Neural progenitor cell (in vitro differentiated cells): ENCODE measurements at regions not wholly inside any gene's neighbourhood (a gene's known extent, or its start where the extent isn't known, plus 50 kb on each side); places are given as distances from the start of the nearest gene placed in this dataset.
A peak's percentile ranks its signal among the peaks of the same experiment; 100 is the strongest.

Experiments used
- DNase-seq: peaks from one replicate; pipeline ENCODE4 v3.0.0-alpha.2; 2016; ENCODE audit warnings: low spot score
- H2AFZ ChIP-seq: fragments of 200-600 bp; sonication (generic); replicated peaks from 2 replicates; pipeline ENCODE4 v1.6.1; 2016; ENCODE audit warnings: antibody characterized with exemption
- H3F3A ChIP-seq: fragments of 200-600 bp; sonication (generic); 2 replicates; pipeline ENCODE4 v1.6.1; 2016; ENCODE audit warnings: antibody characterized with exemption, low read depth
- H3K27ac ChIP-seq: fragments of 200-600 bp; sonication (generic); 2 replicates; pipeline ENCODE4 v1.5.1; 2016; ENCODE audit warnings: mild to moderate bottlenecking
- H3K27me3 ChIP-seq: fragments of 200-600 bp; sonication (generic); 2 replicates; pipeline ENCODE4 v1.6.1; 2016; ENCODE audit warnings: mild to moderate bottlenecking, moderate library complexity
- H3K36me3 ChIP-seq: fragments of 200-600 bp; sonication (generic); 2 replicates; pipeline ENCODE4 v1.5.1; 2016
- H3K4me1 ChIP-seq: fragments of 200-600 bp; sonication (generic); 2 replicates; pipeline ENCODE4 v1.6.1; 2016; ENCODE audit warnings: mixed run types
- H3K4me2 ChIP-seq: fragments of 200-600 bp; sonication (generic); 2 replicates; pipeline ENCODE4 v1.6.1; 2016
- H3K4me3 ChIP-seq: fragments of 200-600 bp; sonication (generic); 2 replicates; pipeline ENCODE4 v1.5.1; 2016
- H3K79me2 ChIP-seq: fragments of 200-600 bp; sonication (generic); 2 replicates; pipeline ENCODE4 v1.6.1; 2016; ENCODE audit warnings: low read depth
- H3K9ac ChIP-seq: fragments of 200-600 bp; sonication (generic); 2 replicates; pipeline ENCODE4 v1.6.1; 2016
- H3K9me3 ChIP-seq: fragments of 200-600 bp; sonication (generic); 2 replicates; pipeline ENCODE4 v1.5.1; 2016; ENCODE audit warnings: low read depth
- H4K20me1 ChIP-seq: fragments of 200-600 bp; sonication (generic); 2 replicates; pipeline ENCODE4 v1.6.1; 2016; ENCODE audit warnings: low read depth
- H3K27ac Mint-ChIP-seq: 3 replicates; pipeline ENCODE4 v1.8.0; 2021; ENCODE audit warnings: mixed read lengths
- H3K27me3 Mint-ChIP-seq: 2 replicates; pipeline ENCODE4 v1.8.0; 2022; ENCODE audit warnings: low read depth, mild to moderate bottlenecking, inconsistent platforms, moderate library complexity, mixed read lengths; ENCODE audit not compliant: insufficient read depth
- H3K36me3 Mint-ChIP-seq: 3 replicates; pipeline ENCODE4 v1.8.0; 2021; ENCODE audit warnings: mixed read lengths
- H3K4me1 Mint-ChIP-seq: 3 replicates; pipeline ENCODE4 v1.8.0; 2021; ENCODE audit warnings: mixed read lengths
- H3K4me3 Mint-ChIP-seq: 3 replicates; pipeline ENCODE4 v1.8.0; 2021; ENCODE audit warnings: mild to moderate bottlenecking, moderate library complexity, mixed read lengths
- H3K9me3 Mint-ChIP-seq: 3 replicates; pipeline ENCODE4 v1.8.0; 2020; ENCODE audit warnings: mixed read lengths
- EZH2 ChIP-seq: fragments of 200-600 bp; sonication (generic); IDR thresholded peaks from 2 replicates; pipeline ENCODE4 v1.6.1; 2017; ENCODE audit warnings: antibody characterized with exemption, mild to moderate bottlenecking, moderate library complexity
- EZH2phosphoT487 ChIP-seq: fragments of 200-600 bp; sonication (generic); IDR thresholded peaks from 2 replicates; pipeline ENCODE4 v1.6.1; 2017; ENCODE audit warnings: antibody characterized with exemption
- TF ChIP-seq, protein P1 (sequence below): fragments of 200-600 bp; sonication (generic); IDR thresholded peaks from 2 replicates; pipeline ENCODE4 v1.5.1; 2017; ENCODE audit warnings: antibody characterized with exemption, mild to moderate bottlenecking

DNA sequence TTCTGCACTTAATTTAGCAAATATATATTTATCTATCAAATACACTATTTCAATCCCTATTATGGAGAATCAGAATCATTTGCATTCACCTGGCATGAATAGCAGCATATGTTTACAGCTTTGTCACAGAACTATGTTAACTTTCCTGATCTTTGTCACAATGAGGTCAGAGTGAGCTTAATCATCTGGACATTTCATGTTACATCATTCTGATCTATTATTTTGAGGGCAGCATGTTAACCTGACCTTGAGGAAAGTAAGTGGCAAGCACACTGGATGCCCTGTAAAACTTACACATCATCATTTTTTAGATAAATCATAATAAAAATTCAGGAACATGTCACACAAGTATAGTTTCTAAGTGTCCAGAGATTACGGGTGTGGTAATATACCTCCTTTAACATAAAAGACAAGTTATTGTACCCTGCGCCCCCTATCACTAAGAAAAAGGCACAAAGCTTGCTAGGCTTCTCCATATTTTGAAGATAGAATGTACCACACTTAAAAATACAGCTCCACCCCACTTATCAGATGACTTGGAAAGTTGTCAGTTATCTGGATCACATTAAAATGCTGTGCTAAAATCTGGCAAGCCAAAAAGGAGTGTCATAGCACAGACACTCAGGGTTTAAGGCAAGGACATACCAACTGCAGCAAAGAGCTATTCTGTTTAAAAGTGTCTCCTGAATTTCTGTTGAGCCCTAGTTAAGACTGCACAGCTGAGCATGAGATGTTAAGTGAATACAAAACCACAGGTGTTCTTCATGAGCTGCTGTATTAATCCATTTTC lies 182.7 kb upstream of the FAT4 start:
- no peak for DNase-seq

DNA sequence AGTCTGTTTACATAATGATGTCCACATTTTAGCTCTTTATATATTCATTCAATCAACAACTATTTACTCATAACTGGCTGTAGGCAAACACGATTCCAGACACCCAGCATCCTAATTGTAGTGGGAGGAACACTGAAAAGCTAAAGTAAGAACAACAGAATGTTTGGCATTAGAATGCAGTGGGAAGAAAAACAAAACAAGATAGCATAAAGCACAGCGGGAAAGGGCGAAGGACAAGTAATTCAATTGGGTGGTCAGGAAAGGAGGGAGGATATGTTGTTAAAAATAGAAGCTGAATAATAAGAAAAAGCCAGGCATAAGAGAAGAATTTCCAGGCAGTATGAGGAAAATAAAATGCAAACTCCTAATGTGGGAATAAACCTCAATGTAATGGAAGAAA lies 189.5 kb upstream of the FAT4 start:
- peak; percentile 30 for DNase-seq
- H3K36me3 ChIP-seq, result no peaks in the 10 kb centered on the region
- no peak overlapping the region for H3K27ac ChIP-seq
- H3K9ac ChIP-seq, result no peak overlapping the region
- Mint-ChIP-seq H3K36me3 (no peaks in the 10 kb centered on the region), H3K4me1 (peaks cover 11% of the 10 kb centered on the region), H3K27me3 (no peaks in the 10 kb centered on the region), H3K9me3 (no peaks in the 10 kb centered on the region), H3K27ac (no peak overlapping the region), H3K4me3 (no peak overlapping the region)
- H3K4me3 ChIP-seq, result no peak overlapping the region
- H3K4me1 ChIP-seq, result peaks cover 19% of the 10 kb centered on the region
- H4K20me1 ChIP-seq, result no peaks in the 10 kb centered on the region
- H3K4me2 ChIP-seq, result no peak overlapping the region
- no peaks in the 10 kb centered on the region for H3K9me3 ChIP-seq
- H3F3A ChIP-seq, result no peaks in the 10 kb centered on the region
- peak overlapping the region; percentile 27 for H2AFZ ChIP-seq
- no peaks in the 10 kb centered on the region for H3K27me3 ChIP-seq
- H3K79me2 ChIP-seq, result no peaks in the 10 kb centered on the region
- TF ChIP-seq EZH2phosphoT487, result no peak

More for the DNA sequence above, 182.7 kb upstream of the FAT4 start:
- Mint-ChIP-seq H3K27me3 (no peaks in the 10 kb centered on the region), H3K4me3 (no peak overlapping the region), H3K36me3 (no peaks in the 10 kb centered on the region), H3K4me1 (peaks cover 18% of the 10 kb centered on the region), H3K27ac (no peak overlapping the region), H3K9me3 (no peaks in the 10 kb centered on the region)
- Histone ChIP-seq H3K9ac (no peak overlapping the region), H3K79me2 (no peaks in the 10 kb centered on the region), H3F3A (no peaks in the 10 kb centered on the region), H3K27me3 (no peaks in the 10 kb centered on the region), H3K4me3 (no peak overlapping the region), H3K36me3 (no peaks in the 10 kb centered on the region), H3K4me2 (no peak overlapping the region), H3K9me3 (no peaks in the 10 kb centered on the region), H2AFZ (peak overlapping the region; percentile 37), H4K20me1 (no peaks in the 10 kb centered on the region), H3K27ac (no peak overlapping the region), H3K4me1 (no peaks in the 10 kb centered on the region)
- TF ChIP-seq EZH2 (no peak), EZH2phosphoT487 (no peak)
- TF ChIP-seq, protein P1, sequence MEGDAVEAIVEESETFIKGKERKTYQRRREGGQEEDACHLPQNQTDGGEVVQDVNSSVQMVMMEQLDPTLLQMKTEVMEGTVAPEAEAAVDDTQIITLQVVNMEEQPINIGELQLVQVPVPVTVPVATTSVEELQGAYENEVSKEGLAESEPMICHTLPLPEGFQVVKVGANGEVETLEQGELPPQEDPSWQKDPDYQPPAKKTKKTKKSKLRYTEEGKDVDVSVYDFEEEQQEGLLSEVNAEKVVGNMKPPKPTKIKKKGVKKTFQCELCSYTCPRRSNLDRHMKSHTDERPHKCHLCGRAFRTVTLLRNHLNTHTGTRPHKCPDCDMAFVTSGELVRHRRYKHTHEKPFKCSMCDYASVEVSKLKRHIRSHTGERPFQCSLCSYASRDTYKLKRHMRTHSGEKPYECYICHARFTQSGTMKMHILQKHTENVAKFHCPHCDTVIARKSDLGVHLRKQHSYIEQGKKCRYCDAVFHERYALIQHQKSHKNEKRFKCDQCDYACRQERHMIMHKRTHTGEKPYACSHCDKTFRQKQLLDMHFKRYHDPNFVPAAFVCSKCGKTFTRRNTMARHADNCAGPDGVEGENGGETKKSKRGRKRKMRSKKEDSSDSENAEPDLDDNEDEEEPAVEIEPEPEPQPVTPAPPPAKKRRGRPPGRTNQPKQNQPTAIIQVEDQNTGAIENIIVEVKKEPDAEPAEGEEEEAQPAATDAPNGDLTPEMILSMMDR, result no peak

DNA sequence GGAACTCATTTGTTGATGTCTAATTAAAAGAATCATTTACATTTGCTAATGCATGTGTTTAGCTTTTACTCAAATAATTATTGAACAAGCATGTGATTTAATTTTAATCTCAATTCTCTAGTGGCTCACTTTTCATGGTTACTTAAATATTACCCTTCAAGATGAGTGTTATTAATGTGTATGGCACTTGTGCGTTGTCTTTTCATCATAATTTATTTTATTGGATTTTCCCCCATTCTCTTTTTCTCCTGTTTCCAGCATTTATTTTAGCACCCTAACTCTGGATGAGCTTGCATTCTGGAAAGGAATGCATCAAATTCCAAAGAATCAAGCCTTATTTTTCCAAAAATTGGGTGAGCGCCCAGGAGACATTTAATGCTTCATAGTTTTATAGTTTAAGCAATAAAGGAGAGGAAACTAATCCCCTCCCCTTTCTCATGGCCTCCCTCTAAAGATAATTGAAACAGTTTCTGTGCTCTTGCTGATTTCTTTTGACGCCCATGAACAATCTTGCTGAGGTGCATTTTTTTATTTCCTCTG lies 191.1 kb upstream of the FAT4 start:
- Mint-ChIP-seq H3K9me3 (no peaks in the 10 kb centered on the region), H3K4me1 (peaks cover 11% of the 10 kb centered on the region), H3K4me3 (no peak overlapping the region), H3K27me3 (no peaks in the 10 kb centered on the region), H3K27ac (no peak overlapping the region), H3K36me3 (no peaks in the 10 kb centered on the region)
- Histone ChIP-seq H3F3A (no peaks in the 10 kb centered on the region), H3K9ac (no peak overlapping the region), H3K79me2 (no peaks in the 10 kb centered on the region), H3K4me1 (peaks cover 19% of the 10 kb centered on the region), H3K4me2 (no peak overlapping the region), H3K9me3 (no peaks in the 10 kb centered on the region), H3K27ac (no peak overlapping the region), H2AFZ (no peak overlapping the region), H3K27me3 (no peaks in the 10 kb centered on the region), H3K36me3 (no peaks in the 10 kb centered on the region), H3K4me3 (no peak overlapping the region), H4K20me1 (no peaks in the 10 kb centered on the region)
- TF ChIP-seq EZH2 (no peak), EZH2phosphoT487 (no peak)
- TF ChIP-seq, protein P1, result no peak
- DNase-seq, result no peak

DNA sequence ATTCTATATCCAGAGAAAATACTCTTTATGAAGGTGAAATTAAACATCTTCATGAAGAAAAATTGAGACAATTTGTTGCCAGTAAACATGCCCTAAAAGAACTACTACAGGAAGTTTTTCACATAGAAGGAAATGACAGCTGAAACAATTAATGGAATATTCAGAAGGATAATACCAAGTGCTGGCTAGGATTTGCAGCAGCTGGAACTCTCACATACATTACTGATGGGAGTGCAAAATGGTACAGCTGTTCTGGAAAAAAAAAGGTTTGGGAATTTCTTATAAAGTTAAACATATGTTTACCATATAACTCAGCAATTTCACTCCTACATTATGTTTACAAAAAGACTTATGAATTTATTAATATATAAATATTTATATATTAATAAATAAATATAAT lies 193.2 kb upstream of the FAT4 start:
- DNase-seq, result no peak
- peaks cover 11% of the 10 kb centered on the region for H3K4me1 Mint-ChIP-seq
- no peaks in the 10 kb centered on the region for H3K9me3 Mint-ChIP-seq
- Histone ChIP-seq H3K79me2 (no peaks in the 10 kb centered on the region), H3K36me3 (no peaks in the 10 kb centered on the region), H3K9ac (no peak overlapping the region), H3K9me3 (no peaks in the 10 kb centered on the region), H3K27me3 (no peaks in the 10 kb centered on the region), H4K20me1 (no peaks in the 10 kb centered on the region), H3K4me2 (no peak overlapping the region), H3K4me3 (no peak overlapping the region), H3F3A (no peaks in the 10 kb centered on the region), H3K4me1 (peaks cover 19% of the 10 kb centered on the region), H3K27ac (no peak overlapping the region), H2AFZ (no peak overlapping the region)
- no peaks in the 10 kb centered on the region for H3K36me3 Mint-ChIP-seq
- TF ChIP-seq, protein P1, result no peak
- TF ChIP-seq EZH2 (no peak), EZH2phosphoT487 (no peak)
- H3K27ac Mint-ChIP-seq, result no peak overlapping the region
- no peaks in the 10 kb centered on the region for H3K27me3 Mint-ChIP-seq
- H3K4me3 Mint-ChIP-seq, result no peak overlapping the region
